WTC11 (cell line): ENCODE measurements at regions not wholly inside any gene's neighbourhood (a gene's known extent, or its start where the extent isn't known, plus 50 kb on each side); places are given as distances from the start of the nearest gene placed in this dataset.
"Not testable (repeated sequence)": the region's sequence is repeated elsewhere in the genome, so short reads cannot be mapped to it uniquely, and the experiment has no call there.

Source experiments
- AFF4 ChIP-seq: sonication (generic); formaldehyde crosslinking; IDR thresholded peaks from 2 replicates; pipeline ENCODE4 v1.8.1; 2023; ENCODE audit warnings: mild to moderate bottlenecking, missing genetic modification reagents, borderline replicate concordance
- CTCF ChIP-seq: fragments of 200-600 bp; IDR thresholded peaks from 2 replicates; pipeline ENCODE4 v1.8.0; 2022; ENCODE audit warnings: antibody characterized with exemption
- FOXP4 ChIP-seq: sonication (generic); formaldehyde crosslinking; IDR thresholded peaks from 2 replicates; pipeline ENCODE4 v1.8.0; 2022; ENCODE audit warnings: mild to moderate bottlenecking, missing genetic modification reagents
- JUN ChIP-seq: sonication (generic); formaldehyde crosslinking; IDR thresholded peaks from 2 replicates; pipeline ENCODE4 v1.8.0; 2023; ENCODE audit warnings: mild to moderate bottlenecking, missing genetic modification reagents
- KAT7 ChIP-seq: sonication (generic); formaldehyde crosslinking; IDR thresholded peaks from 2 replicates; pipeline ENCODE4 v1.8.1; 2023; ENCODE audit warnings: missing genetic modification reagents, mild to moderate bottlenecking, borderline replicate concordance
- MAX ChIP-seq: sonication (generic); formaldehyde crosslinking; IDR thresholded peaks from 2 replicates; pipeline ENCODE4 v1.8.0; 2022; ENCODE audit warnings: mild to moderate bottlenecking, missing genetic modification reagents
- RELA ChIP-seq: sonication (generic); formaldehyde crosslinking; IDR thresholded peaks from 2 replicates; pipeline ENCODE4 v1.8.1; 2022; ENCODE audit warnings: missing genetic modification reagents, mild to moderate bottlenecking, borderline replicate concordance
- SMAD3 ChIP-seq: sonication (generic); formaldehyde crosslinking; IDR thresholded peaks from 2 replicates; pipeline ENCODE4 v1.8.0; 2022; ENCODE audit warnings: missing genetic modification reagents, mild to moderate bottlenecking, borderline replicate concordance
- SOX15 ChIP-seq: fragments of 250-450 bp; sonication (Bioruptor Pico); IDR thresholded peaks from 2 replicates; pipeline ENCODE4 v1.9.0; 2021; ENCODE audit warnings: mild to moderate bottlenecking
- STAT6 ChIP-seq: sonication (generic); formaldehyde crosslinking; conservative IDR thresholded peaks from 2 replicates; pipeline ENCODE4 v1.8.1; 2023; ENCODE audit warnings: mild to moderate bottlenecking, low read depth, missing genetic modification reagents, moderate library complexity
- USF2 ChIP-seq: sonication (generic); formaldehyde crosslinking; IDR thresholded peaks from 2 replicates; pipeline ENCODE4 v1.8.1; 2023; ENCODE audit warnings: mild to moderate bottlenecking, missing genetic modification reagents, moderate library complexity
- ZNF317 ChIP-seq: sonication (generic); formaldehyde crosslinking; IDR thresholded peaks from 2 replicates; pipeline ENCODE4 v1.8.1; 2023; ENCODE audit warnings: low read depth, mild to moderate bottlenecking, moderate library complexity, missing genetic modification reagents, borderline replicate concordance
- ZNF416 ChIP-seq: fragments of 250-450 bp; sonication (Bioruptor Pico); IDR thresholded peaks from 2 replicates; pipeline ENCODE4 v1.9.0; 2021; ENCODE audit warnings: mild to moderate bottlenecking, inconsistent platforms

GRCh38 chr9:66819510-66819909 lies 81.0 kb upstream of the ZNF658 start:
- TF ChIP-seq CTCF; ZNF317; JUN (CRISPR knock-in tag); FOXP4 (CRISPR knock-in tag); USF2; SMAD3 (CRISPR knock-in tag); ZNF416 (CRISPR knock-in tag); SOX15 (CRISPR knock-in tag); MAX (CRISPR knock-in tag); AFF4 (CRISPR knock-in tag); RELA; KAT7 (CRISPR knock-in tag); STAT6 (CRISPR knock-in tag): not testable (repeated sequence)
